ENCODE measurements at regions not wholly inside any gene's neighbourhood (a gene's known extent, or its start where the extent isn't known, plus 50 kb on each side); places are given as distances from the start of the nearest gene placed in this dataset.

DNA sequence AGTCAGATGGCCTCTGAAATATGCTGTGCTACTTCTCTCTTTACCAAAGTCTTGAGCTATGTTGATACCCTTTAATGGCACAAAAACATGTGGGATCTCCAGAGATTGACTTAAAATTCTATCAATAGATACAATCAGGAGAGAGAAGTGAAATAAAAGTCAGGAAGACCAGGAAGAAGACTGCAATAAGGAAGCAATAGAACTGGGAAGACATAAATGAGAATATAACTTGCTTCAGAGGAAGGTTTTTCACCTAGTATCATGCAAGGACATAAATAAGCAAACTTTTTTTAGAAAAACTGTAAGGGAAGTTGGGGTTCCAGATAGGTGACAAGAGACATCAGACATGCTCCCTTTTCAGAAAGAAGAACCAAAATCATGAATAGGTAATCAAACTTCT is 227.3 kb downstream of the XPNPEP1 start:
- no peaks in the 10 kb centered on the region for H4K20me1 ChIP-seq (ENCODE audit: control insufficient read depth, extremely low read depth, insufficient read depth, low read length)
- H3K79me2 ChIP-seq (ENCODE audit: control insufficient read depth, insufficient read depth, low read length) = no peaks in the 10 kb centered on the region
- no peaks in the 10 kb centered on the region for H3K9me3 ChIP-seq (ENCODE audit: control insufficient read depth, insufficient read depth, low read depth, low read length)
- no peaks in the 10 kb centered on the region for H3K27me3 ChIP-seq (ENCODE audit: control insufficient read depth, insufficient read depth, low read length)
- DNase-seq (ENCODE audit: low read depth in 2 of 2) = no peak
- no peak overlapping the region for H3K4me3 ChIP-seq (replicated peaks in 1 of 4; ENCODE audit: control extremely low read depth in 1 of 4, insufficient read depth in 1 of 4, low read depth in 3 of 4, low read length in 4 of 4)
- no peak overlapping the region for H3K9ac ChIP-seq (ENCODE audit: insufficient read depth, low read length)
- H3K27ac ChIP-seq (ENCODE audit: insufficient read depth, low read length) = no peak overlapping the region
- TF ChIP-seq EZH2 (IDR thresholded peaks at IDR 0.05; ENCODE audit: low read length, missing control alignments) (no peak), CTCF (conservative IDR thresholded peaks at IDR 0.05 in 1 of 2, IDR thresholded peaks at IDR 0.05 in 1 of 2; ENCODE audit: low read depth in 1 of 2, low read length in 2 of 2) (no peak)
- H3K36me3 ChIP-seq (ENCODE audit: control insufficient read depth, insufficient read depth, low read length) = no peaks in the 10 kb centered on the region
- no peaks in the 10 kb centered on the region for H3K4me1 ChIP-seq (ENCODE audit: control insufficient read depth, extremely low read depth, insufficient read depth, low read length)
- H3K4me2 ChIP-seq (ENCODE audit: extremely low read depth, insufficient read depth, low read length) = no peak overlapping the region
- no peak overlapping the region for H2AFZ ChIP-seq (ENCODE audit: low read length)

DNA sequence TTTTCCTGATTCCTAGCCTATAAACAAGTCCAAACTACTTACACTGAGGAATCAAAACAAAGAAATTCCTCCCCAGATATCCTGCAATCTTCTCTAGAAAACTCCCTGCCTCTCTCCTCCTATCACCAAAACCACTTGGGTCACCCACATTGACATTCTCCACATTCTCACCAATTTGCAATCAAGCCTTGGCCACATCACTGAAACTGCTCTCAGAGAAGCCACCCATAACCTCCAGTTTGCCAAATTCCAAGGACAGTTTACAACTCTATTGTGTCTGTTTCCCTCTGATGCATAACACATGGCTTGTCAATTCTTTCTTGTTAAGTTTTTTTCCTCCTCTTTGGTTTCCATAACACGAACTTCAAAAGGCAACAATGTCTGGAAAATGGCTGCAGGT is 233.5 kb downstream of the XPNPEP1 start:
- H3K9me3 ChIP-seq (ENCODE audit: control insufficient read depth, insufficient read depth, low read depth, low read length) = no peaks in the 10 kb centered on the region
- DNase-seq (ENCODE audit: low read depth in 2 of 2) = no peak

GRCh38 chr10:109679478-109679877 is 243.8 kb downstream of the XPNPEP1 start:
- no peak overlapping the region for H3K4me2 ChIP-seq (ENCODE audit: extremely low read depth, insufficient read depth, low read length)
- H3K4me3 ChIP-seq (replicated peaks in 1 of 4; ENCODE audit: control extremely low read depth in 1 of 4, insufficient read depth in 1 of 4, low read depth in 3 of 4, low read length in 4 of 4) = no peak overlapping the region
- H2AFZ ChIP-seq (ENCODE audit: low read length) = no peak overlapping the region
- H3K79me2 ChIP-seq (ENCODE audit: control insufficient read depth, insufficient read depth, low read length) = no peaks in the 10 kb centered on the region
- H3K9ac ChIP-seq (ENCODE audit: insufficient read depth, low read length) = no peak overlapping the region
- H4K20me1 ChIP-seq (ENCODE audit: control insufficient read depth, extremely low read depth, insufficient read depth, low read length) = no peaks in the 10 kb centered on the region
- no peaks in the 10 kb centered on the region for H3K9me3 ChIP-seq (ENCODE audit: control insufficient read depth, insufficient read depth, low read depth, low read length)
- no peak overlapping the region for H3K27ac ChIP-seq (ENCODE audit: insufficient read depth, low read length)
- H3K4me1 ChIP-seq (ENCODE audit: control insufficient read depth, extremely low read depth, insufficient read depth, low read length) = no peaks in the 10 kb centered on the region
- H3K27me3 ChIP-seq (ENCODE audit: control insufficient read depth, insufficient read depth, low read length) = no peaks in the 10 kb centered on the region
- TF ChIP-seq CTCF (conservative IDR thresholded peaks at IDR 0.05 in 1 of 2, IDR thresholded peaks at IDR 0.05 in 1 of 2; ENCODE audit: low read depth in 1 of 2, low read length in 2 of 2) = no peak
- TF ChIP-seq EZH2 (IDR thresholded peaks at IDR 0.05; ENCODE audit: low read length, missing control alignments) = no peak
- H3K36me3 ChIP-seq (ENCODE audit: control insufficient read depth, insufficient read depth, low read length) = no peaks in the 10 kb centered on the region
- no peak for DNase-seq (ENCODE audit: low read depth in 2 of 2)

More for the DNA sequence above, 233.5 kb downstream of the XPNPEP1 start:
- no peaks in the 10 kb centered on the region for H3K4me1 ChIP-seq (ENCODE audit: control insufficient read depth, extremely low read depth, insufficient read depth, low read length)
- no peaks in the 10 kb centered on the region for H3K36me3 ChIP-seq (ENCODE audit: control insufficient read depth, insufficient read depth, low read length)
- no peaks in the 10 kb centered on the region for H4K20me1 ChIP-seq (ENCODE audit: control insufficient read depth, extremely low read depth, insufficient read depth, low read length)
- H3K27ac ChIP-seq (ENCODE audit: insufficient read depth, low read length) = no peak overlapping the region
- H3K79me2 ChIP-seq (ENCODE audit: control insufficient read depth, insufficient read depth, low read length) = no peaks in the 10 kb centered on the region
- TF ChIP-seq EZH2 (IDR thresholded peaks at IDR 0.05; ENCODE audit: low read length, missing control alignments) = no peak
- TF ChIP-seq CTCF (conservative IDR thresholded peaks at IDR 0.05 in 1 of 2, IDR thresholded peaks at IDR 0.05 in 1 of 2; ENCODE audit: low read depth in 1 of 2, low read length in 2 of 2) = no peak
- H3K27me3 ChIP-seq (ENCODE audit: control insufficient read depth, insufficient read depth, low read length) = no peaks in the 10 kb centered on the region
- no peak overlapping the region for H3K9ac ChIP-seq (ENCODE audit: insufficient read depth, low read length)
- H3K4me3 ChIP-seq (replicated peaks in 1 of 4; ENCODE audit: control extremely low read depth in 1 of 4, insufficient read depth in 1 of 4, low read depth in 3 of 4, low read length in 4 of 4) = no peak overlapping the region
- no peak overlapping the region for H2AFZ ChIP-seq (ENCODE audit: low read length)
- H3K4me2 ChIP-seq (ENCODE audit: extremely low read depth, insufficient read depth, low read length) = no peak overlapping the region

All from fibroblast of lung (primary cell).